Sigmoid colon (tissue), 3 donors: ENCODE measurements at regions not wholly inside any gene's neighbourhood (a gene's known extent, or its start where the extent isn't known, plus 50 kb on each side); places are given as distances from the start of the nearest gene placed in this dataset.

Source experiments
- CTCF ChIP-seq, 4 experiments: fragments of 450-650 bp in 3 of 4; fragments of 200-600 bp in 1 of 4; IDR thresholded peaks; one replicate each; pipeline ENCODE4 v1.5.1; 2016 to 2019; ENCODE audit warnings: antibody characterized with exemption in 4 of 4, mild to moderate bottlenecking in 3 of 4, moderate library complexity in 2 of 4
- POLR2A ChIP-seq, 2 donors: fragments of 450-650 bp; IDR thresholded peaks; one replicate each; pipeline ENCODE4 v1.6.1; 2016; ENCODE audit warnings: antibody characterized with exemption in 2 of 2, mild to moderate bottlenecking in 2 of 2, moderate library complexity in 2 of 2

GRCh38 chr13:39811696-39812095 lies 156.2 kb downstream of the COG6 start:
- TF ChIP-seq CTCF (IDR thresholded peaks at IDR 0.05) (no peak), POLR2A (IDR thresholded peaks at IDR 0.05) (no peak)
